T-helper 17 cell (primary cell): ENCODE measurements at regions not wholly inside any gene's neighbourhood (a gene's known extent, or its start where the extent isn't known, plus 50 kb on each side); places are given as distances from the start of the nearest gene placed in this dataset.
A peak's percentile ranks its signal among the peaks of the same experiment; 100 is the strongest.

Experiments
- ATAC-seq: fragments of 150-1000 bp; cut with Tn5 transposase; 2 replicates; pipeline ENCODE4 v1.10.0; 2021; ENCODE audit warnings: mild to moderate bottlenecking, moderate library complexity
- DNase-seq, 3 donors: peaks; one replicate each; pipeline versions ENCODE4 v3.0.0 to v3.0.0-alpha.2; 2020 to 2021
- H3K9me3 ChIP-seq: one replicate; pipeline ENCODE4 v1.7.0; 2013; ENCODE audit warnings: low read length, mild to moderate bottlenecking; ENCODE audit not compliant: control insufficient read depth, poor library complexity, severe bottlenecking
- H3K27ac Mint-ChIP-seq: one replicate; pipeline ENCODE4 v1.8.0; 2022; ENCODE audit warnings: mild to moderate bottlenecking, moderate library complexity, mixed read lengths
- H3K27me3 Mint-ChIP-seq: one replicate; pipeline ENCODE4 v1.8.0; 2022; ENCODE audit warnings: mixed read lengths
- H3K36me3 Mint-ChIP-seq: one replicate; pipeline ENCODE4 v1.8.0; 2022; ENCODE audit warnings: low read depth, mixed read lengths
- H3K4me1 Mint-ChIP-seq: one replicate; pipeline ENCODE4 v1.8.0; 2022; ENCODE audit warnings: mild to moderate bottlenecking, mixed read lengths
- H3K4me3 Mint-ChIP-seq: one replicate; pipeline ENCODE4 v1.8.0; 2022; ENCODE audit warnings: mild to moderate bottlenecking, moderate library complexity, mixed read lengths

DNA sequence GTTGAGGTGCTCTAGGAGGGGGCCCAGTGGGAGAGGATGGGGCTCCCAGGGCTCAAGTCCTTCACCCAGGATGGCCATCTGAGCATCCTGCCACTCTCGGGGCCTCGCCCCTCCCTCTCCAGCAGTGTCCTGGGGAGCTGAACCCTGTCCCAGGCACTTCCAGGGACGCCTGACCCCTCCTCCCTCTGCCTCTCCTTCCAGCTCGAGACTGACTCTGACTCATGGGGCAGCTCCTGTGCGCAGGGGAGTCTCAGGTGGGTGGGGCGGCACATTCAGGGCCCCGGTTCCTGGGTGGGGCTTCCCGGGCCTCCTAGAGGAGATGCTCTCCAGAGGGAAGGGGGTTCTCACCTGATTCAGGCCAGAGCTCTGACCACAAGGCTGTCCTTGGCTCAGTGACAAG lies 77.1 kb upstream of the IGLL5 start:
- Mint-ChIP-seq H3K4me3 (no peak overlapping the region), H3K27ac (peak overlapping the region; percentile 47), H3K36me3 (no peaks in the 10 kb centered on the region), H3K27me3 (no peaks in the 10 kb centered on the region), H3K4me1 (peaks cover 21% of the 10 kb centered on the region)
- no peak for ATAC-seq
- DNase-seq: no peak
- H3K9me3 ChIP-seq: no peaks in the 10 kb centered on the region

DNA sequence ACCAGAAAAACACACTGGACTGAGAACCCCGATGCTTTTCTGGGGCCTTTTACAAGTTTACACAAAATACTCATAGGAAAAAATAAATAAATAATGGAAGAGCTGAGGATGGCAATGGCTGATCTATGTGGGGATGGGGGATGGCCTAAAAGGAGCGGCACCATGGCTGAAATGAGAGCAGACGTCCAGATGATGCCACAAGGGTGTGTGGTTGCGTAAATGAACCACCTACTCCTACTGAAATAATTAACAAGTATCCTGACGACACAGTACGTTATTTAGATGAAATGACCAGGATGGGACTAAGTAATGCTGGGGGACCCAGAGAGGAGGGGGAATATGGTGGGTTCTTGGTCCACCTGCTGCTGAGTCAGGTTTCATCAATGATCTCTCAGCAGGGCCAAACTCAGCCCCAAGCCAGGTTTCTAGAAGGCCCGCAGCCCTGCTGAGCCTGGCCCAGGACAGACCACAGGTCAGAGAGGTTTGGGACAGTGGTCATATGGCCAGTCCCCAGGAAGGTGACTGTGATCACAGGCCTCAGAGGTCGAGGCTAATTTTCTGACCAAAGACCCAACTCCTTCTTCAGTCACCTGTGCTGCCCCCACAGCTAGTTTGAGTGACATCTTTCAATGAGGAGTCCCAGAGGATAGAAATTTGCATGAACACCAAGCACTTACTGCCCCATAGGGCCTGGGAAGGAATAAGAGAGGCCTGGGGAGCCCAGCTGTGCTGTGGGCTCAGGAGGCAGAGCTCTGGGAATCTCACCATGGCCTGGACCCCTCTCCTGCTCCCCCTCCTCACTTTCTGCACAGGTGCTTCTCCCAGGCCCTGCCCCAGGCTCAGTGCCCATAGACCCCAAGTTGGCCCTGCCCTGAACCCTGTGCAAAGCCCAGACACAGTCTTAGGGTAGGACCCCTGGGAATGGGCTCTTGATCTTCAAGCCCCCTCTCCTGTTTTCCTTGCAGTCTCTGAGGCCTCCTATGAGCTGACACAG lies 76.3 kb upstream of the IGLL5 start:
- ATAC-seq: no peak
- no peak overlapping the region for H3K4me3 Mint-ChIP-seq
- peak overlapping the region; percentile 47 for H3K27ac Mint-ChIP-seq
- H3K9me3 ChIP-seq: no peaks in the 10 kb centered on the region
- H3K36me3 Mint-ChIP-seq: no peaks in the 10 kb centered on the region
- peaks cover 29% of the 10 kb centered on the region for H3K4me1 Mint-ChIP-seq
- H3K27me3 Mint-ChIP-seq: no peaks in the 10 kb centered on the region
- DNase-seq: no peak

DNA sequence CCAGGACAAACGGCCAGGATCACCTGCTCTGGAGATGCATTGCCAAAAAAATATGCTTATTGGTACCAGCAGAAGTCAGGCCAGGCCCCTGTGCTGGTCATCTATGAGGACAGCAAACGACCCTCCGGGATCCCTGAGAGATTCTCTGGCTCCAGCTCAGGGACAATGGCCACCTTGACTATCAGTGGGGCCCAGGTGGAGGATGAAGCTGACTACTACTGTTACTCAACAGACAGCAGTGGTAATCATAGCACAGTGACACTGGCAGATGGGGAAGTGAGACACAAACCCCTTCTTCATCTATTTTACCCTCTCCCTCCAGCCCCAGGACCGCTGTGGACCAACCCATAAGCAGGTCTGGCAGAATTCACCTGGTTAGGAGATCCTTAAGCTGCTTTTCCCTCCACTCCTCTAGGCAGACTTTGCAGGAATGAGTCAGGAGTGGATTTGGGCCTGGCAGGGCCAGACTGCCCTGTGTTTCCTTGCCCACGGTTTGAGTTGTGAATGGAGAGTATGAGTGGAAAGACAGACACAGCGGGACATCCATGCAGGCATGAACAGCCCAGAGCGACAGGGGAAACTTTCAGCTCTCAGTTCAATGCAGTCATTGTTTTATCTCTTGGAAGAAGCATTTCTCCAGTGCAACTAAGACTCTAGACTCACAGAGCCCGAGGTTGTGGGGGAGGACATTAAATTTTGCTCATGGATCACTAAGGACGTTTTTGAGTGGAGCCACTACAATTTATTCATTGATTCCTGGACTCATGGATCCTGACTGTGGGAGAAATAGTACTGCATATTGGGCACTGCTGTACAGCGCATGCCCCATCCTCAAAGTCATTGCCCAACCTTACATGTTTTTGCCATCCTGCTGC lies 75.3 kb upstream of the IGLL5 start:
- DNase-seq (no peak), ATAC-seq (no peak)
- H3K9me3 ChIP-seq: no peaks in the 10 kb centered on the region
- Mint-ChIP-seq H3K4me3 (no peak overlapping the region), H3K27ac (peak overlapping the region; percentile 54), H3K4me1 (peaks cover 34% of the 10 kb centered on the region), H3K27me3 (no peaks in the 10 kb centered on the region), H3K36me3 (no peaks in the 10 kb centered on the region)

DNA sequence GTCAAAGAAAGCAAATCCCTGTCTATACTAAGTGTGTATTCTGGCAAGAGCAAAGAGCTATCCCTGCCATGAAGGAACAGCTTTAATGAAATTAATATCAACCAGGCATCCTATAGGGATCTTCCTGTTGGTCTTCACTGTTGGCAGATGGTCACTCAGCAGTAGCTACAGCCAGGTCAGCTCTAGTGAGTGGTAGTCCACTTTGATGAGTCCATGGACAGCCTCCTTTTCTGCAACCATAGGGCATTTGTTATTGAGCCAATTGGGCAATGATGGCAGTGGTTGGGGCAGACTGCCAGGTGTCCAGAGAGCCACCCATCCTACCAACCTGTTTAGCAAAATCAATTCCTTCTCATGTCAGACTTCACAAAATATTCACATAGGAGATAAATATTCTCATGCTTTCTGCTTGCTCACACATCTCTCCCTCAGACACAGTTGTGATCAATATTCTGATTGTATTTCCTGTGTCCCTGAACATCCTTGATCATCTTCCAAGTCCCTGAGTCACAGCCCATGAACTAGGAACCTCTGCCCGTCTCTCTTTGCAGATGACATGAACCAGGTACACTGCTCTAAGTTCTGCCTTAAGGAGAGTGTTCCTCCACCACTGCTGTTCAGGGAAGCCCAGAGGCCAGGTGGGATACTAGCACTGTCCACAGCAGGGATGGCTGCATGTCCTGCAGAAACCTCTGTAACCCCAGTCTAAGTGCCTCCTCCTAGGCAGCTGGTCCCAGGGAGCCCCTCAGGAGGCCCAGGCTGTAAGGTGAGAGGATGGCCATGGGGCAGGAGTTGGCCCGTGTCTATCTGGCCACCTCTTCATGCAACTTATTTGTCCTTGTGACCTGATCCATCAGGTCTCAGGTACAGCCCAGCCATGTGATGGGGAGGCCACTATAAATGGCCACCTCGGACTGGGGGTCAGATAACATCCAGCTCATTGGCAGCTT lies 74.2 kb upstream of the IGLL5 start:
- H3K9me3 ChIP-seq: no peaks in the 10 kb centered on the region
- Mint-ChIP-seq H3K36me3 (no peaks in the 10 kb centered on the region), H3K27ac (no peak overlapping the region), H3K4me1 (peaks cover 45% of the 10 kb centered on the region), H3K27me3 (no peaks in the 10 kb centered on the region), H3K4me3 (no peak overlapping the region)
- DNase-seq (no peak), ATAC-seq (no peak)

DNA sequence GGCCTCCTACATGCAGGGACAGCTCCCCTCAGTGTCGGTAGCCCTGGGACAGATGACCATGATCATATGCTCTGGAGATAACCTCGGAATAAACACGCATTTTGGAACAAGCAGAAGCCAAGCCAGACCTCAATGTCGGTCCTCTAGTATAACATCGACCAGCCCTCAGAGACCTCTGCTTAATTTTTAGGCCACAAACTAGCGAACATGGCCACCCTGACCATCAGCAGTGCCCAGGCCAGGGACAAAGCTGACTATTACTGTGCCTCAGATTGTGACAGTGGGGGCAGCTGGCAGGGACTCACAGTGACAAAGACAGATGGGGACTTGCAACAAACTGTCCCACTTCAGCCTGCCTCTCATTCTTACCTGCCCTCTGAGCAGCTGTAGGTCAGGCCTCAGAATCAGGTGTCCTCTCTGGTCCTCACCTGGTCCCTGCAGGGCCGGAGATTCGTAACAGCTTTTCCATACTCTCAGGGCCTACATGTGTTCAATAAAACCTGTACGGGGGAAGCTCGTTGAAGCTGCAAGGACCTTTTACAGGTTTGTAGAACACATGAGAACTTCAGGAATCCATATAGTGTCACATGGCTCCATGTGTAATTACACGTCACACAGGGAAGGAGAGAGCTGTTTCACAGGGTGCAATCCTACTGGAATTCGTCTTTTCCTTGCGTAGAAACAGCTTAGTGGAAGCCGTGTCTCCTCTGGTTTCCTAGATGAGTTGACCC lies 72.8 kb upstream of the IGLL5 start:
- ATAC-seq (no peak), DNase-seq (no peak)
- Mint-ChIP-seq H3K27me3 (no peaks in the 10 kb centered on the region), H3K4me3 (no peak overlapping the region), H3K36me3 (no peaks in the 10 kb centered on the region), H3K27ac (peak overlapping the region; percentile 29), H3K4me1 (peaks cover 57% of the 10 kb centered on the region)
- H3K9me3 ChIP-seq: no peaks in the 10 kb centered on the region

DNA sequence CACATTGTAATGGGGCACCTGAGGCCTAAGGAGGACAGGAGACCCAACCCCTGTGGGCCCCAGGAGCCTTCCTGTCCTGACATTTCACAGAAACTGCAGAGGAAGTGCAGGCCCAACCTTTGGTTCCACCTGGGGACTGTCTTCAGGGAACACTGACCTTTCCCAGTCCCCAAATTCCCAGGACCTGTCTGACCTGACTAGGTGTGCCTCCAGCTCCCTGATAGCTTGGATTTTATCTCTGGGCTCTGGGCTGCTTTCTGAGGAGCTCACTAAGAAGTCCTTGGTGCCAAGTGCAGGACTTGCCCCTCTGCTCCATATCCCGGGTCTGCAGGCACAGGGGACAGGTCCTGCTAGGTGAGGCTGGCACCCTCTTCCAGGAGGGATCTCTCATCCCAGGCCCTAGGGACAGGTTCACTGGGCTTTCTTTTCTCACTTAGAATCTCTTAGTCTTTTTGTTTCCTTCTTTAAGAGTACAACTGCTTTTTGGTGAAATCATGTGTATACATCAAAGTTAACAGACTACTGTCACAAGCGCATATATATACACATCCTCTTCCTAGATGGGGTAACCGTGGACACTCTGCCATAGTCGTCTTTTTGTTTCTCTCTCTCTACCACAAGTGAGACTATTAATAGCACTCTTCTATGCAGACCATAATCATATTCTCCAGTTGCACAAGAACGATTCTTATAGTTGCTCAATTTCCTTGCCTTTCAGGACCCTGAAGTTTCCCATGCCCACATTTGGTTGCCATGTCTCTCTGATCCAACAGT lies 72.0 kb upstream of the IGLL5 start:
- H3K4me3 Mint-ChIP-seq: peak overlapping the region; percentile 3
- H3K4me1 Mint-ChIP-seq: peaks cover 60% of the 10 kb centered on the region
- no peaks in the 10 kb centered on the region for H3K36me3 Mint-ChIP-seq
- H3K27me3 Mint-ChIP-seq: no peaks in the 10 kb centered on the region
- DNase-seq (no peak), ATAC-seq (no peak)
- H3K9me3 ChIP-seq: no peaks in the 10 kb centered on the region
- peak overlapping the region; percentile 19 for H3K27ac Mint-ChIP-seq

DNA sequence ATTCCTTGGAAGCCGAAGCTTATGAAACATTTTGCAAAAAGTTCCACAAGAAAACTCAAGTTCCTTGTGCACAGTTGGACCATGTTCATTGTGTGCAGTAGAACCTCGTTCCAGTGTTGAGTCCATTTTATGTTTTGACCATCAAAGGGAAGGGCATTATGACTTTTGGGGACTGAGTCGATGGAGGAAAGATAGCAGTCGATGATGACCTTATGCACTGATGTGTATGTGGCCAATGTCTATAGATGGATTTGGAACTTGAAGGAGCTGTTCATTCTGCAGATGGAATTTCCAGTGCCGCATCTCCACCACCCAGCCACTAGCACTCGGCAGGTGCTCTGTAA lies 71.5 kb upstream of the IGLL5 start:
- Mint-ChIP-seq H3K27ac (peak overlapping the region; percentile 19), H3K36me3 (no peaks in the 10 kb centered on the region), H3K4me3 (no peak overlapping the region), H3K4me1 (peaks cover 63% of the 10 kb centered on the region), H3K27me3 (no peaks in the 10 kb centered on the region)
- ATAC-seq (no peak), DNase-seq (no peak)
- no peaks in the 10 kb centered on the region for H3K9me3 ChIP-seq

- H3K4me3 Mint-ChIP-seq: no peak overlapping the region
Observed at GRCh38 chr22:22816766-22817410, 70.7 kb upstream of the IGLL5 start.

GRCh38 chr22:22817468-22818201 lies 70.0 kb upstream of the IGLL5 start:
- H3K36me3 Mint-ChIP-seq: no peaks in the 10 kb centered on the region
- no peak for DNase-seq
- ATAC-seq: no peak
- no peaks in the 10 kb centered on the region for H3K27me3 Mint-ChIP-seq
- H3K4me1 Mint-ChIP-seq: peaks cover 73% of the 10 kb centered on the region
- H3K4me3 Mint-ChIP-seq: peak overlapping the region; percentile 83
- H3K27ac Mint-ChIP-seq: peak overlapping the region; percentile 94
- H3K9me3 ChIP-seq: no peaks in the 10 kb centered on the region

More at GRCh38 chr22:22816766-22817410, 70.7 kb upstream of the IGLL5 start:
- Mint-ChIP-seq H3K27ac (peak overlapping the region; percentile 94), H3K4me1 (peaks cover 67% of the 10 kb centered on the region), H3K27me3 (no peaks in the 10 kb centered on the region), H3K36me3 (no peaks in the 10 kb centered on the region)
- DNase-seq (no peak), ATAC-seq (no peak)
- no peaks in the 10 kb centered on the region for H3K9me3 ChIP-seq

DNA sequence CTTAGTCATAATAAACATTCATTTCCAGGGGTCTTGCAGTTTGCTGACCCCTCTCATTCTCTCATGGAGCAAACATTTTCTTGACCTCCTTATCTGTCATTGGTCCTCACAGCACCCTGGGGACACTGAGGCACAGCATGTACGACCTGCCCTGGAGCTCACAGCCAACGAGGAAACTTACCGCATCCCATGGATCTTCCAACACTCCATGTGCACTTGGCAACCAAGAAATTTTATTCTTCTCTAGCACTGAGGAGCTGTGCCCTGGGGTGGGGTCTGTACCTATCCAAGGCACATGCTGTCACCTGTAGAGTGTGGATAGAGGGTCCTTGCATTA lies 69.4 kb upstream of the IGLL5 start:
- no peak for ATAC-seq
- Mint-ChIP-seq H3K27ac (peak overlapping the region; percentile 94), H3K4me3 (peak overlapping the region; percentile 83), H3K27me3 (no peaks in the 10 kb centered on the region), H3K36me3 (no peaks in the 10 kb centered on the region), H3K4me1 (peaks cover 78% of the 10 kb centered on the region)
- H3K9me3 ChIP-seq: no peaks in the 10 kb centered on the region
- DNase-seq: no peak
